ENCODE measurements at regions not wholly inside any gene's neighbourhood (a gene's known extent, or its start where the extent isn't known, plus 50 kb on each side); places are given as distances from the start of the nearest gene placed in this dataset.

GRCh38 chr16:55169780-55170179 is 154.2 kb upstream of the IRX6 start:
- TF ChIP-seq, protein P1, sequence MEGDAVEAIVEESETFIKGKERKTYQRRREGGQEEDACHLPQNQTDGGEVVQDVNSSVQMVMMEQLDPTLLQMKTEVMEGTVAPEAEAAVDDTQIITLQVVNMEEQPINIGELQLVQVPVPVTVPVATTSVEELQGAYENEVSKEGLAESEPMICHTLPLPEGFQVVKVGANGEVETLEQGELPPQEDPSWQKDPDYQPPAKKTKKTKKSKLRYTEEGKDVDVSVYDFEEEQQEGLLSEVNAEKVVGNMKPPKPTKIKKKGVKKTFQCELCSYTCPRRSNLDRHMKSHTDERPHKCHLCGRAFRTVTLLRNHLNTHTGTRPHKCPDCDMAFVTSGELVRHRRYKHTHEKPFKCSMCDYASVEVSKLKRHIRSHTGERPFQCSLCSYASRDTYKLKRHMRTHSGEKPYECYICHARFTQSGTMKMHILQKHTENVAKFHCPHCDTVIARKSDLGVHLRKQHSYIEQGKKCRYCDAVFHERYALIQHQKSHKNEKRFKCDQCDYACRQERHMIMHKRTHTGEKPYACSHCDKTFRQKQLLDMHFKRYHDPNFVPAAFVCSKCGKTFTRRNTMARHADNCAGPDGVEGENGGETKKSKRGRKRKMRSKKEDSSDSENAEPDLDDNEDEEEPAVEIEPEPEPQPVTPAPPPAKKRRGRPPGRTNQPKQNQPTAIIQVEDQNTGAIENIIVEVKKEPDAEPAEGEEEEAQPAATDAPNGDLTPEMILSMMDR (conservative IDR thresholded peaks at IDR 0.05 in 1 of 2, IDR thresholded peaks at IDR 0.05 in 1 of 2; ENCODE audit: extremely low read depth in 1 of 2, insufficient read depth in 1 of 2, low read depth in 1 of 2, low read length in 2 of 2): no peak
- no peak for TF ChIP-seq EZH2 (IDR thresholded peaks at IDR 0.05; ENCODE audit: borderline replicate concordance, low read length)
